ENCODE measurements at regions not wholly inside any gene's neighbourhood (a gene's known extent, or its start where the extent isn't known, plus 50 kb on each side); places are given as distances from the start of the nearest gene placed in this dataset.
A peak's percentile ranks its signal among the peaks of the same experiment; 100 is the strongest.

GRCh38 chr15:39059917-39060316 is 495.3 kb upstream of the RASGRP1 start:
- Histone ChIP-seq H3K36me3 (ENCODE audit: control insufficient read depth, insufficient read depth, low read length) (no peaks in the 10 kb centered on the region), H3K27ac (ENCODE audit: low read length) (no peak overlapping the region; the same call in 1 of the 2 replicates), H3K9me3 (ENCODE audit: control insufficient read depth, insufficient read depth, low read depth, low read length) (no peaks in the 10 kb centered on the region), H3K4me3 (ENCODE audit: low read depth in 2 of 2, low read length in 2 of 2) (no peak overlapping the region), H3K4me1 (ENCODE audit: control insufficient read depth, insufficient read depth, low read length) (no peaks in the 10 kb centered on the region; the same call in 1 of the 2 replicates), H3K27me3 (ENCODE audit: control insufficient read depth, insufficient read depth, low read length) (no peaks in the 10 kb centered on the region)
- ChIA-PET CTCF (no interaction called here), POLR2A (no interaction called here)
- DNase-seq (ENCODE audit: low read depth, low spot score) (no peak), ATAC-seq (no peak)
- in situ Hi-C loops (cut with HindIII; ENCODE audit: low pct_unique_long_range_greater_than_20kb, low sequenced_read_pairs): no loop called here
- no TSS peak for BruUV-seq (replicated peaks)
- TF ChIP-seq TCF7L2 (IDR thresholded peaks at IDR 0.05; ENCODE audit: low read depth, low read length) (no peak), POLR2AphosphoS5 (IDR thresholded peaks at IDR 0.05; ENCODE audit: low read depth, low read length) (no peak), REST (IDR thresholded peaks at IDR 0.05; ENCODE audit: insufficient read depth in 1 of 2, low read depth in 2 of 2, low read length in 1 of 2) (no peak), SIN3A (IDR thresholded peaks at IDR 0.05; ENCODE audit: borderline replicate concordance, insufficient read depth, low read depth, low read length) (no peak)
- TF ChIP-seq, protein P1, sequence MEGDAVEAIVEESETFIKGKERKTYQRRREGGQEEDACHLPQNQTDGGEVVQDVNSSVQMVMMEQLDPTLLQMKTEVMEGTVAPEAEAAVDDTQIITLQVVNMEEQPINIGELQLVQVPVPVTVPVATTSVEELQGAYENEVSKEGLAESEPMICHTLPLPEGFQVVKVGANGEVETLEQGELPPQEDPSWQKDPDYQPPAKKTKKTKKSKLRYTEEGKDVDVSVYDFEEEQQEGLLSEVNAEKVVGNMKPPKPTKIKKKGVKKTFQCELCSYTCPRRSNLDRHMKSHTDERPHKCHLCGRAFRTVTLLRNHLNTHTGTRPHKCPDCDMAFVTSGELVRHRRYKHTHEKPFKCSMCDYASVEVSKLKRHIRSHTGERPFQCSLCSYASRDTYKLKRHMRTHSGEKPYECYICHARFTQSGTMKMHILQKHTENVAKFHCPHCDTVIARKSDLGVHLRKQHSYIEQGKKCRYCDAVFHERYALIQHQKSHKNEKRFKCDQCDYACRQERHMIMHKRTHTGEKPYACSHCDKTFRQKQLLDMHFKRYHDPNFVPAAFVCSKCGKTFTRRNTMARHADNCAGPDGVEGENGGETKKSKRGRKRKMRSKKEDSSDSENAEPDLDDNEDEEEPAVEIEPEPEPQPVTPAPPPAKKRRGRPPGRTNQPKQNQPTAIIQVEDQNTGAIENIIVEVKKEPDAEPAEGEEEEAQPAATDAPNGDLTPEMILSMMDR (IDR thresholded peaks at IDR 0.05): no peak
- intact Hi-C loops (cut with micrococcal nuclease; ENCODE audit: unreplicated experiment): no loop called here

DNA sequence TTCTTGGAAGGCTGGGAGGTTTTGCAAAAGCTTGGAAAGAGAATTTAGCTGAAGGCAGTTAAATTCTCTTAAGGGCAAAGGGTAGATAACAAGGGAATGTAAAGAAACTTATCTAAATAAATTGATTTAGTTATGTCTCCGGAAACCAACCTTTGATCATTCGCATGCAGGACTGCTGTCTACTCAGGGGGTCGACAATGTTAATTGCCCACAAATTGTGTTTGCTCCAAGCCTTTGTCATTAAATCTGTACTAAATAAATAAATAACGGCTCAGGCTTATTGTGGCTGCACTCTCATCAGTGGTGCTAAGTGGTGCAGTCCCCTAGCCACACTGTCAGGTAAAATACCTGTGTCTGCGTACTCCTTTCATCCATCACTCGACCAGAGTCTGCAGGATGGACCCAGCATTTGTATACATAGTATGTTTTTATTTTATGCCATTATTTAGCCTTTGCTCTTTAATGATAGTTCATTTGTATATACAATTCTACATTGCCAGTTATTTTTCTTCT is 497.4 kb upstream of the RASGRP1 start:
- H3K4me1 ChIP-seq (ENCODE audit: control insufficient read depth, insufficient read depth, low read length): no peaks in the 10 kb centered on the region; the same call in 1 of the 2 replicates
- in situ Hi-C loops (cut with HindIII; ENCODE audit: low pct_unique_long_range_greater_than_20kb, low sequenced_read_pairs) (no loop called here), intact Hi-C loops (cut with micrococcal nuclease; ENCODE audit: unreplicated experiment) (no loop called here)
- H3K27me3 ChIP-seq (ENCODE audit: control insufficient read depth, insufficient read depth, low read length): no peaks in the 10 kb centered on the region
- H3K27ac ChIP-seq (ENCODE audit: low read length): no peak overlapping the region
- no peak overlapping the region for H3K4me3 ChIP-seq (ENCODE audit: low read depth in 2 of 2, low read length in 2 of 2)
- ChIA-PET POLR2A (no interaction called here), CTCF (no interaction called here)
- DNase-seq (ENCODE audit: low read depth, low spot score) (no peak), ATAC-seq (peak; percentile 68; the same call in 1 of the 2 replicates)
- no TSS peak for BruUV-seq (replicated peaks)
- no peaks in the 10 kb centered on the region for H3K36me3 ChIP-seq (ENCODE audit: control insufficient read depth, insufficient read depth, low read length)
- TF ChIP-seq, protein P1 (IDR thresholded peaks at IDR 0.05): no peak
- peak; percentile 90 for TF ChIP-seq TCF7L2 (IDR thresholded peaks at IDR 0.05; ENCODE audit: low read depth, low read length)
- no peaks in the 10 kb centered on the region for H3K9me3 ChIP-seq (ENCODE audit: control insufficient read depth, insufficient read depth, low read depth, low read length)

Measured in Panc1 (cell line).